B cell (primary cell): ENCODE measurements at regions not wholly inside any gene's neighbourhood (a gene's known extent, or its start where the extent isn't known, plus 50 kb on each side); places are given as distances from the start of the nearest gene placed in this dataset.

Experiments
- CTCF ChIP-seq: fragments of 200-600 bp; IDR thresholded peaks from one replicate; pipeline ENCODE4 v1.8.0; 2022; ENCODE audit warnings: antibody characterized with exemption, mild to moderate bottlenecking
- EZH2 ChIP-seq: IDR thresholded peaks from 2 replicates; pipeline ENCODE4 v1.6.1; 2012; ENCODE audit warnings: borderline replicate concordance, low read depth, mild to moderate bottlenecking, moderate library complexity, low read length; ENCODE audit not compliant: insufficient read depth, poor library complexity, severe bottlenecking

GRCh38 chr10:118445535-118445934 is 103.4 kb upstream of the FAM204A start:
- TF ChIP-seq CTCF: no peak
- TF ChIP-seq EZH2: no peak
